NCI-H2107 treated with DMSO at 0.1 percent for 48 hours (cell line): ENCODE measurements at regions not wholly inside any gene's neighbourhood (a gene's known extent, or its start where the extent isn't known, plus 50 kb on each side); places are given as distances from the start of the nearest gene placed in this dataset.
A peak's percentile ranks its signal among the peaks of the same experiment; 100 is the strongest.

ENCODE experiments used
- DNase-seq: peaks from one replicate; lab custom pipeline; 2025; ENCODE audit not compliant: unreplicated experiment; lab: John Stamatoyannopoulos, UW

- DNase-seq, result no peak
Measured at GRCh38 chr1:55658917-55659316, 443.8 kb upstream of the USP24 start.

GRCh38 chr1:55654750-55655149, 439.6 kb upstream of the USP24 start:
- DNase-seq, result no peak

- DNase-seq, result no peak
Measured at GRCh38 chr1:55654171-55654570, 439.0 kb upstream of the USP24 start.

GRCh38 chr1:55650444-55650843, 435.3 kb upstream of the USP24 start:
- DNase-seq, result no peak

- DNase-seq, result no peak
Measured at GRCh38 chr1:55646181-55646580, 431.0 kb upstream of the USP24 start.

- no peak for DNase-seq
Measured at GRCh38 chr1:55645270-55645669, 430.1 kb upstream of the USP24 start.

- no peak for DNase-seq
Measured at GRCh38 chr1:55641947-55642346, 426.8 kb upstream of the USP24 start.

- peak; percentile 96 for DNase-seq
Measured at GRCh38 chr1:55640708-55641473, 425.7 kb upstream of the USP24 start.

GRCh38 chr1:55639526-55639925, 424.4 kb upstream of the USP24 start:
- no peak for DNase-seq

GRCh38 chr1:55639051-55639450, 423.9 kb upstream of the USP24 start:
- no peak for DNase-seq

- DNase-seq, result no peak
Measured at GRCh38 chr1:55636696-55637095, 421.5 kb upstream of the USP24 start.

GRCh38 chr1:55635856-55636255, 420.7 kb upstream of the USP24 start:
- DNase-seq, result no peak

- DNase-seq, result no peak
Measured at GRCh38 chr1:55634516-55634915, 419.4 kb upstream of the USP24 start.

GRCh38 chr1:55632906-55633305, 417.7 kb upstream of the USP24 start:
- DNase-seq, result peak; percentile 53

- no peak for DNase-seq
Measured at GRCh38 chr1:55632058-55632457, 416.9 kb upstream of the USP24 start.

- no peak for DNase-seq
Measured at GRCh38 chr1:55631509-55631908, 416.3 kb upstream of the USP24 start.

GRCh38 chr1:55626326-55626725, 411.2 kb upstream of the USP24 start:
- no peak for DNase-seq

GRCh38 chr1:55624766-55625165, 409.6 kb upstream of the USP24 start:
- DNase-seq, result no peak

GRCh38 chr1:55623311-55623710, 408.1 kb upstream of the USP24 start:
- DNase-seq, result no peak

GRCh38 chr1:55622074-55622473, 406.9 kb upstream of the USP24 start:
- DNase-seq, result peak; percentile 79

- DNase-seq, result no peak
Measured at GRCh38 chr1:55618199-55618598, 403.0 kb upstream of the USP24 start.

- DNase-seq, result no peak
Measured at GRCh38 chr1:55617288-55617982, 402.3 kb upstream of the USP24 start.

- DNase-seq, result no peak
Measured at GRCh38 chr1:55612988-55613387, 397.8 kb upstream of the USP24 start.
